Parathyroid adenoma (tissue), 2 donors: ENCODE measurements at regions not wholly inside any gene's neighbourhood (a gene's known extent, or its start where the extent isn't known, plus 50 kb on each side); places are given as distances from the start of the nearest gene placed in this dataset.
"Not testable (repeated sequence)": the region's sequence is repeated elsewhere in the genome, so short reads cannot be mapped to it uniquely, and the experiment has no call there.

Source experiments
- H2AFZ ChIP-seq: fragments of 300-600 bp; sonication (generic); one replicate; pipeline ENCODE4 v1.7.0; 2017; ENCODE audit warnings: antibody characterized with exemption, mild to moderate bottlenecking
- H3K27ac ChIP-seq: fragments of 300-600 bp; sonication (generic); one replicate; pipeline ENCODE4 v1.7.0; 2017
- H3K27me3 ChIP-seq: fragments of 300-600 bp; sonication (generic); one replicate; pipeline ENCODE4 v1.7.0; 2017; ENCODE audit warnings: low read length; ENCODE audit not compliant: control insufficient read depth, insufficient read depth
- H3K36me3 ChIP-seq: fragments of 300-600 bp; sonication (generic); one replicate; pipeline ENCODE4 v1.7.0; 2017; ENCODE audit warnings: low read length; ENCODE audit not compliant: control insufficient read depth, insufficient read depth
- H3K4me1 ChIP-seq: fragments of 300-600 bp; sonication (generic); one replicate; pipeline ENCODE4 v1.7.0; 2017; ENCODE audit warnings: control low read depth
- H3K4me2 ChIP-seq: fragments of 300-600 bp; sonication (generic); one replicate; pipeline ENCODE4 v1.7.0; 2017; ENCODE audit warnings: low read length
- H3K4me3 ChIP-seq: fragments of 300-600 bp; sonication (generic); one replicate; pipeline ENCODE4 v1.7.0; 2017; ENCODE audit warnings: low read depth, low read length
- H3K79me2 ChIP-seq: fragments of 300-600 bp; sonication (generic); one replicate; pipeline ENCODE4 v1.7.0; 2017; ENCODE audit warnings: control low read depth
- H3K9ac ChIP-seq: fragments of 300-600 bp; sonication (generic); one replicate; pipeline ENCODE4 v1.7.0; 2017; ENCODE audit warnings: mild to moderate bottlenecking
- H3K9me3 ChIP-seq: fragments of 300-600 bp; sonication (generic); one replicate; pipeline ENCODE4 v1.7.0; 2017; ENCODE audit warnings: low read length; ENCODE audit not compliant: control insufficient read depth
- CTCF ChIP-seq: fragments of 300-600 bp; sonication (generic); IDR thresholded peaks from one replicate; pipeline ENCODE4 v1.7.0; 2017; ENCODE audit warnings: antibody characterized with exemption, mild to moderate bottlenecking
- donor health status: primary hyperparathyroidism.

GRCh38 chr9:81002906-81003305, 686.4 kb downstream of the TLE1 start:
- Histone ChIP-seq H3K79me2 (no peaks in the 10 kb centered on the region), H3K27ac (no peak overlapping the region), H3K9ac (no peak overlapping the region), H3K4me3 (no peak overlapping the region), H3K27me3 (no peaks in the 10 kb centered on the region), H3K36me3 (no peaks in the 10 kb centered on the region), H2AFZ (no peak overlapping the region), H3K9me3 (peaks cover 5% of the 10 kb centered on the region), H3K4me2 (no peak overlapping the region), H3K4me1 (no peaks in the 10 kb centered on the region)
- no peak for TF ChIP-seq CTCF

GRCh38 chr9:81002242-81002641, 687.1 kb downstream of the TLE1 start:
- H2AFZ ChIP-seq, result no peak overlapping the region
- H3K79me2 ChIP-seq, result no peaks in the 10 kb centered on the region
- H3K4me1 ChIP-seq, result no peaks in the 10 kb centered on the region
- peaks cover 5% of the 10 kb centered on the region for H3K9me3 ChIP-seq
- no peaks in the 10 kb centered on the region for H3K36me3 ChIP-seq
- no peaks in the 10 kb centered on the region for H3K27me3 ChIP-seq
- H3K4me2 ChIP-seq, result no peak overlapping the region
- no peak for TF ChIP-seq CTCF
- H3K4me3 ChIP-seq, result no peak overlapping the region
- no peak overlapping the region for H3K27ac ChIP-seq
- no peak overlapping the region for H3K9ac ChIP-seq

DNA sequence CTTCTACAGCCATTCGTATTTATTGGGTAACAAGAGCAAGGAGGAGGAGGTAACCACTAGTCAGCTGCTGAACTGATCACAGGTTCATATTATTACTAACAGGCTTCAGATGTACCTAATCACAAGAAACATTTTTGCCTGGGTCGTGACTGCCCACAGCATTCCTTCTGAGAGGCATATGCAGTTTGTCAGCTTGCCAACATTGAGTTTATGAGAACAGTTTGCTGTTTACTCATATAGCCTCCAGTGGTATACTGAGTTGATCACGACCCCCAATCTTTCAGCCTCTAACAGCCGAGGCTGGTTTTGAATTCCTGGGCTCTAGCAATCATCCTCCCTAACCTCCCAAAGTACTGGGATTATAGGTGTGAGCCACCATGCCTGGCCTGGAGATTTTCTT, 693.6 kb downstream of the TLE1 start:
- TF ChIP-seq CTCF, result no peak
- H3K36me3 ChIP-seq, result no peaks in the 10 kb centered on the region
- no peaks in the 10 kb centered on the region for H3K27me3 ChIP-seq
- H3K9ac ChIP-seq, result no peak overlapping the region
- H3K9me3 ChIP-seq, result peaks cover 5% of the 10 kb centered on the region
- no peaks in the 10 kb centered on the region for H3K79me2 ChIP-seq
- H3K27ac ChIP-seq, result no peak overlapping the region
- H2AFZ ChIP-seq, result no peak overlapping the region
- H3K4me2 ChIP-seq, result no peak overlapping the region
- H3K4me1 ChIP-seq, result no peaks in the 10 kb centered on the region
- H3K4me3 ChIP-seq, result no peak overlapping the region

GRCh38 chr9:80994892-80995291, 694.5 kb downstream of the TLE1 start:
- Histone ChIP-seq H3K27me3 (no peaks in the 10 kb centered on the region), H2AFZ (no peak overlapping the region), H3K4me3 (no peak overlapping the region), H3K27ac (no peak overlapping the region), H3K9me3 (peaks cover 5% of the 10 kb centered on the region), H3K4me2 (no peak overlapping the region), H3K36me3 (no peaks in the 10 kb centered on the region), H3K9ac (no peak overlapping the region), H3K4me1 (no peaks in the 10 kb centered on the region), H3K79me2 (no peaks in the 10 kb centered on the region)
- TF ChIP-seq CTCF, result no peak

DNA sequence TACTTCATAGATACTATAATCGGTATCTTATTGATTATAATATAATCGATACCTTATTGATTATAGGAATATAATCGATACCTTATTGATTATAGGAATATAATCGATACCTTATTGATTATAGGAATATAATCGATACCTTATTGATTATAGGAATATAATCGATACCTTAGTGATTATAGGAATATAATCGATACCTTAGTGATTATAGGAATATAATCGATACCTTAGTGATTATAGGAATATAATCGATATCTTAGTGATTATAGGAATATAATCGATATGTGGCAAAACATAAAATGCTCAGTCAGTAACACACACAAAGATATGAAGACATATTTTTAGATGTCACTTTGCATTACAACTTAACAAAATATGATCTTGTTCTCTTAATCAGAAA, 703.8 kb downstream of the TLE1 start:
- H3K9me3 ChIP-seq, H3K4me1 ChIP-seq, H3K79me2 ChIP-seq, H3K27ac ChIP-seq, H3K27me3 ChIP-seq, H2AFZ ChIP-seq, H3K4me2 ChIP-seq, H3K9ac ChIP-seq, H3K36me3 ChIP-seq, H3K4me3 ChIP-seq: not testable (repeated sequence)
